IPS-NIHi7 (cell line): ENCODE measurements at regions not wholly inside any gene's neighbourhood (a gene's known extent, or its start where the extent isn't known, plus 50 kb on each side); places are given as distances from the start of the nearest gene placed in this dataset.

Experiments used
- DNase-seq: peaks from one replicate; pipeline ENCODE4 v3.0.0; 2012; ENCODE audit warnings: mixed read lengths; ENCODE audit errors: extremely low spot score

DNA sequence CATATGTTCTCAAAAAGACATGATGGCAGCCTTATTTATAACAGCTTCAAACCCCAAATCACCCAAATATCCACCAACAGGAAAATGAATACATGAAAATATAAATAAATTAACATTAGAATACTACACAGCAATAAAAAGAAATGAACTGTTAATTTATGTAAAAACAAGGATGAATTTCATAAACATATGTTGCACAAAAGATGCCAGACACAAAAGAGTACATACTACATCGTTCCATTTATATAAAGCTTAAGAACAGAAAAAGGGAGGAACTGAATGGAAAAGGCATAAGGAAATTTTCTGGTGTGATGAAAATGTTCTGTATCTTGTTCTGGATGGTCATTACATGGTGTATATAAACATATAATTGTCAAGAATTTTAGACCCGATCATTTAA is 69.9 kb upstream of the TUSC7 start:
- DNase-seq, result no peak

DNA sequence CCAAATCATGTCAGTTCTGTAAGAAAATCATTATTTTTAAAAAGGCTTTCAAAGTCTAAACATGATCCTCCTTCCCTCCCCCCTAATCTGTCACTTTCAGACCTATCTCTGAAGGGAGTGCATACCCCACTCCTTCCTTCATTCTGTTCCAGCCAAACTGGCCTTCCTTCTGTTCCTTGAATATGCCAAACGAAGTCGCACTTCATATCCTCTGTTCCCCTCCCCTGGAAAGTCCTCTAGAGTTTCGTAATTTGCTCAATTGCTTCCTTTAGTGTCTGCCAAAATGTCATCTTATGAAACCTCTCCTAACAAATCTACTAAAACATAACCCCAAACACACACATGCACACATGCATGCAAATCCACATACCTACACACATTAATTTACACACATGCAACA is 69.5 kb upstream of the TUSC7 start:
- DNase-seq, result no peak

DNA sequence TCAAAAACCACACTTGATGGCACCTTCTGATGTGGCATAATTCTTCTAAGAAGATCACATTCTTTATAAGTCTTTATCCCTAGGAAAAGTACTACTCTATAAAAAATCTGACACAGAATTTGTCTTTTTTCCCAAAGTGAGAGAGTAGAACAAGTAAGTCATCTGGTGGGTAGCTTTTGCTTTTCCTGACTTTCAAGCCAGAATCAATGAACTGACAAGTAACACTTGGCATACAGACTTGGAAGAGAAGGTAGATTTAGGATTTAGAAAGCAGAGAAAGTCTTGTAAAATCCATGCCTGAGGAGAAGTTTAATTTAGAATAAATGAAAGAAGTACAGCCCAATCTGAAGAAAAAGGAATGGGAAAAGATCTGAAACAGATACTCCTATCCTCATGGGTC is 66.6 kb upstream of the TUSC7 start:
- DNase-seq, result no peak

DNA sequence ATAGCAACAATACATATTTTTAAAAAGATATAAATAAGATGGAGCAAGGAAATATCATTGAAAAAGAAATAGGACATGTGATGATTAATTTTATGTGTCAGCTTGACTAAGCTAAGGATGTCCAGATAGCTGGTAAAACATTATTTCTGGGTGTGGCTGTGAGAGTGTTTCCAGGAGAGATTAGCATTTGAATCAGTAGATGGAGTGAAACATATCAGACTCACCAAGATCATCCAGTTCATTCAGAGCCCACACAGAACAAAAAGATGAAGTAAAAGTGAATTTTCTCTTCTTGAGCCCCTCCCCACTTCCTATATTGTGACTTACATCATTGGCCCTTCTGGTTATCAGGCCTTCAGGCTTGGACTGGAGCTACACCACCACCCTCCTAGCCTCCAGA is 61.6 kb upstream of the TUSC7 start:
- no peak for DNase-seq
